Brain microvascular endothelial cell (primary cell): ENCODE measurements at regions not wholly inside any gene's neighbourhood (a gene's known extent, or its start where the extent isn't known, plus 50 kb on each side); places are given as distances from the start of the nearest gene placed in this dataset.

Source experiments
- DNase-seq: peaks from one replicate; pipeline ENCODE4 v3.0.0-alpha.2; 2020
- H3K27ac ChIP-seq: fragments of 250-450 bp; sonication (Bioruptor Pico); 2 replicates; pipeline ENCODE4 v1.5.1; 2020; ENCODE audit warnings: mild to moderate bottlenecking, moderate library complexity
- H3K27me3 ChIP-seq: fragments of 250-450 bp; sonication (Bioruptor Pico); replicated peaks from 2 replicates; pipeline ENCODE4 v1.5.1; 2020; ENCODE audit warnings: mild to moderate bottlenecking
- H3K36me3 ChIP-seq: fragments of 250-450 bp; sonication (Bioruptor Pico); replicated peaks from 2 replicates; pipeline ENCODE4 v1.5.1; 2020; ENCODE audit warnings: mild to moderate bottlenecking
- H3K4me3 ChIP-seq: 2 replicates; pipeline ENCODE4 v1.5.1; 2011; ENCODE audit warnings: low read depth, mild to moderate bottlenecking, control low read depth, low read length, moderate library complexity
- CTCF ChIP-seq: IDR thresholded peaks from 2 replicates; pipeline ENCODE4 v1.5.1; 2011; ENCODE audit warnings: low read depth, mild to moderate bottlenecking, moderate library complexity, low read length, control low read depth, inconsistent platforms; ENCODE audit errors: missing control alignments
- in situ Hi-C: cut with HindIII; loops from 2 replicates; pipeline ENCODE4 v1.10.0; 2017; ENCODE audit warnings: low sequenced_read_pairs, low pct_ligation_motif_present

GRCh38 chr6:169843991-169844390 is 92.6 kb downstream of the ERMARD start:
- H3K27me3 ChIP-seq, result no peaks in the 10 kb centered on the region
- no peaks in the 10 kb centered on the region for H3K36me3 ChIP-seq
- DNase-seq, result no peak
- TF ChIP-seq CTCF, result no peak
- in situ Hi-C loops, result no loop called here
- H3K4me3 ChIP-seq, result no peak overlapping the region
- H3K27ac ChIP-seq, result no peak overlapping the region

- no peak for DNase-seq
- no peaks in the 10 kb centered on the region for H3K27me3 ChIP-seq
- TF ChIP-seq CTCF, result no peak
Measured at GRCh38 chr6:169843110-169843509, 91.7 kb downstream of the ERMARD start.

GRCh38 chr6:169841907-169842606 is 90.6 kb downstream of the ERMARD start:
- Histone ChIP-seq H3K36me3 (no peaks in the 10 kb centered on the region), H3K27me3 (no peaks in the 10 kb centered on the region), H3K4me3 (no peak overlapping the region), H3K27ac (no peak overlapping the region)
- in situ Hi-C loops, result no loop called here
- TF ChIP-seq CTCF, result no peak
- no peak for DNase-seq

More at GRCh38 chr6:169843110-169843509, 91.7 kb downstream of the ERMARD start:
- in situ Hi-C loops, result no loop called here
- Histone ChIP-seq H3K27ac (no peak overlapping the region), H3K4me3 (no peak overlapping the region), H3K36me3 (no peaks in the 10 kb centered on the region)

GRCh38 chr6:169841251-169841650 is 89.8 kb downstream of the ERMARD start:
- TF ChIP-seq CTCF, result no peak
- DNase-seq, result no peak
- H3K36me3 ChIP-seq, result no peaks in the 10 kb centered on the region
- no peaks in the 10 kb centered on the region for H3K27me3 ChIP-seq
- in situ Hi-C loops, result no loop called here
- H3K27ac ChIP-seq, result no peak overlapping the region
- H3K4me3 ChIP-seq, result no peak overlapping the region

- Histone ChIP-seq H3K36me3 (no peaks in the 10 kb centered on the region), H3K4me3 (no peak overlapping the region), H3K27me3 (no peaks in the 10 kb centered on the region), H3K27ac (no peak overlapping the region)
- in situ Hi-C loops, result no loop called here
- no peak for TF ChIP-seq CTCF
- no peak for DNase-seq
Measured at GRCh38 chr6:169839898-169840631, 88.6 kb downstream of the ERMARD start.
